Chondrocyte (in vitro differentiated cells): ENCODE measurements at regions not wholly inside any gene's neighbourhood (a gene's known extent, or its start where the extent isn't known, plus 50 kb on each side); places are given as distances from the start of the nearest gene placed in this dataset.

Experiments used
- DNase-seq: peaks from one replicate; pipeline ENCODE4 v3.0.0; 2021; ENCODE audit warnings: mixed read lengths, low spot score
- H3K27ac Mint-ChIP-seq: one replicate; pipeline ENCODE4 v1.8.0; 2021; ENCODE audit warnings: mild to moderate bottlenecking, moderate library complexity, mixed read lengths; ENCODE audit not compliant: unreplicated experiment
- H3K27me3 Mint-ChIP-seq: 2 replicates; pipeline ENCODE4 v1.8.0; 2021; ENCODE audit warnings: low read depth, mixed read lengths
- H3K36me3 Mint-ChIP-seq: 2 replicates; pipeline ENCODE4 v1.8.0; 2021; ENCODE audit warnings: low read depth, mixed read lengths
- H3K4me1 Mint-ChIP-seq: 2 replicates; pipeline ENCODE4 v1.8.0; 2021; ENCODE audit warnings: low read depth, mild to moderate bottlenecking, mixed read lengths
- H3K4me3 Mint-ChIP-seq: one replicate; pipeline ENCODE4 v1.8.0; 2021; ENCODE audit warnings: mild to moderate bottlenecking, moderate library complexity, mixed read lengths; ENCODE audit not compliant: unreplicated experiment
- H3K9me3 Mint-ChIP-seq: 2 replicates; pipeline ENCODE4 v1.8.0; 2021; ENCODE audit warnings: low read depth, mixed read lengths
- TF ChIP-seq, protein P1 (sequence below): fragments of 200-600 bp; sonication (generic); IDR thresholded peaks from 2 replicates; pipeline ENCODE4 v1.5.0; 2021; ENCODE audit warnings: antibody characterized with exemption, mild to moderate bottlenecking, moderate library complexity

- no peak overlapping the region for H3K27ac Mint-ChIP-seq
- DNase-seq: peak; percentile 69
- peaks cover 3% of the 10 kb centered on the region for H3K27me3 Mint-ChIP-seq
- H3K4me3 Mint-ChIP-seq: no peak overlapping the region
- TF ChIP-seq, protein P1, sequence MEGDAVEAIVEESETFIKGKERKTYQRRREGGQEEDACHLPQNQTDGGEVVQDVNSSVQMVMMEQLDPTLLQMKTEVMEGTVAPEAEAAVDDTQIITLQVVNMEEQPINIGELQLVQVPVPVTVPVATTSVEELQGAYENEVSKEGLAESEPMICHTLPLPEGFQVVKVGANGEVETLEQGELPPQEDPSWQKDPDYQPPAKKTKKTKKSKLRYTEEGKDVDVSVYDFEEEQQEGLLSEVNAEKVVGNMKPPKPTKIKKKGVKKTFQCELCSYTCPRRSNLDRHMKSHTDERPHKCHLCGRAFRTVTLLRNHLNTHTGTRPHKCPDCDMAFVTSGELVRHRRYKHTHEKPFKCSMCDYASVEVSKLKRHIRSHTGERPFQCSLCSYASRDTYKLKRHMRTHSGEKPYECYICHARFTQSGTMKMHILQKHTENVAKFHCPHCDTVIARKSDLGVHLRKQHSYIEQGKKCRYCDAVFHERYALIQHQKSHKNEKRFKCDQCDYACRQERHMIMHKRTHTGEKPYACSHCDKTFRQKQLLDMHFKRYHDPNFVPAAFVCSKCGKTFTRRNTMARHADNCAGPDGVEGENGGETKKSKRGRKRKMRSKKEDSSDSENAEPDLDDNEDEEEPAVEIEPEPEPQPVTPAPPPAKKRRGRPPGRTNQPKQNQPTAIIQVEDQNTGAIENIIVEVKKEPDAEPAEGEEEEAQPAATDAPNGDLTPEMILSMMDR: no peak
- H3K4me1 Mint-ChIP-seq: peaks cover 13% of the 10 kb centered on the region
- H3K36me3 Mint-ChIP-seq: no peaks in the 10 kb centered on the region
- H3K9me3 Mint-ChIP-seq: peaks cover 8% of the 10 kb centered on the region
These were observed 122.6 kb downstream of the CRYAA start for GRCh38 chr21:43291347-43291950.

DNA sequence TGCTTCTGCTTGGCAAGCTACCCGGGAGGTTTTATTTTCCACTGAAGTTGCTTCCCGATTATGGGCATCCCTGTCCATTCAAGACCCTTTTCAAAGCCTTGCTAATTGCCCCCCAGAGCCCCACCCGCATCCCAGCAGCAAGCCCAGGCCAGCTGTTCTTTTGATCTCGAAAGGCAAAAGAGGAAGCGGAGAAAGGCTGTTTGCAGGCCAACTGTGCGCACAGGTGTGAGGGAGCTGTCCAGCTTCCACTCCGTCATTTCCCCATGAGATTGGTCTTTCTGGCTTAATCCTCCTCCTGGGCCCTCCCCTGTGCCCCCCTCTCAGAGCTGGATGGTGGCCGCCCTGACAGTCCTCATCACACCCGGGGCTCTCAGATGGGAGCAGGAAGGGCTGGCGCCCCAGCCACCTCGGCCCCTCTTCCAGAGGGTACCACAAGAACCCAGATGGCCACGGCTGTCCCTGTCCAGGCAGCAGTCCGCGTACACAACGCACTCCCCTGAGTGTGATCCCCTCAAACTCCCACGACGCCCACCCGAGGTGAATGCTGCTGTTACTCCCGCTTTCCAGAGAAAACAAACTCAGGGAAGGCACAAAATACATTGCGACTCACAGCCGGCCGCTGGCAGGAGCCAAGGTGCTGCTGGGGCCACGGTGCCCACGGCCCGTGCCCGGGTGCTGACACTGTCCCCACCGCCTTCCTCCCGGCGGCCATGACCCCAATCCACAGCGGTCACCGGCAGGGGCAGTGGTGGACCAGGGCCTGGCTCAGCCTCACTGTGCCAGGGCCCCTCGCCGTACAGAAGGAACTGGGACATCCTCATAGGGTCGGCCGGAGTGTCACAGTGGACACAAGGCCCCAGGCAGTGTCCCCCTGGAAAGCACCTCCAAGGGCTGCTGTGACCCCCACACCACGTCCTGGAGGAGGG lies 121.9 kb downstream of the CRYAA start:
- no peak overlapping the region for H3K4me3 Mint-ChIP-seq
- TF ChIP-seq, protein P1: no peak
- H3K27ac Mint-ChIP-seq: no peak overlapping the region
- peaks cover 13% of the 10 kb centered on the region for H3K4me1 Mint-ChIP-seq
- peak; percentile 70 for DNase-seq
- no peaks in the 10 kb centered on the region for H3K36me3 Mint-ChIP-seq
- peaks cover 6% of the 10 kb centered on the region for H3K9me3 Mint-ChIP-seq
- peaks cover 3% of the 10 kb centered on the region for H3K27me3 Mint-ChIP-seq

DNA sequence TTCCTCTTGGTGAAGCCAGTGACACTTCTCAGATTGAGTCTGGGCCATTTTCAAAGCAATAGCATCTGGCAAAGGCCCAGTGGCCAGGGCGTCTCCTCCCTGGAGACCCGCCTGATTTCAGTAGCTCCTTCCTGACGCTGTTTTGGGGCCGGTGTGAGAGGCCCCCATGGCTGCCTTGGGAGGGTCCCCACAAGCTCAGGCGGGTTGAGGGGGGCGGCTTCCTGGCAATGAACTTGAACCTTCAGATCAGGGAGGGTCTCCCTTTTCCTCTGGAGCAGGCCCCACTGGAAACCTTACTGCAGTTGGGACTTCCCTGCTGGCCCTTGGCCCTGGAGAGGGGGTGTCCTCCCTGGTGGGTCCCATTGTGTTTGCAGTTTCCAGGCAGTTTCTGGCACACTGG lies 121.2 kb downstream of the CRYAA start:
- Mint-ChIP-seq H3K27ac (no peak overlapping the region), H3K4me1 (peaks cover 13% of the 10 kb centered on the region), H3K9me3 (peaks cover 4% of the 10 kb centered on the region), H3K36me3 (no peaks in the 10 kb centered on the region), H3K27me3 (peaks cover 3% of the 10 kb centered on the region), H3K4me3 (no peak overlapping the region)
- peak; percentile 52 for DNase-seq
- TF ChIP-seq, protein P1: no peak

DNA sequence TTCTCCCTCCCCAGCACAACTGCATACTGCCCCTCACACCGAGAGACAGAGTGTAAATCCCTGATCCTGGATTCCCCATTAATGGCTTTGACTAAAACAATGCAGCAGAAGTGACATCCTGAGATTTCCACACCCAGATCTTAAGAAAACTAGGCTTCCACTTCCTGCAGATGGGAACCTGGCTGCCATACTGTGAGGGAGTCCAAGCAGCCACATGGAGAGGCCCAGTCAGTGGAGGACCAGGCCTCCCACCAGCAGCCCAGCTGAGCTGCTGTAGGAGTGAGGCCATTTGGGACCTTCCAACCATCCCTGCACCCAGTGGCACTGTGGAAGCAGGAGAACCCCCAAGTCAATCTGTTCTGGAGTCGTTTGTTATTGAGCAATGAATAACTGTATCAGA lies 120.6 kb downstream of the CRYAA start:
- Mint-ChIP-seq H3K36me3 (no peaks in the 10 kb centered on the region), H3K27ac (no peak overlapping the region), H3K9me3 (peaks cover 4% of the 10 kb centered on the region), H3K4me3 (no peak overlapping the region), H3K27me3 (no peaks in the 10 kb centered on the region), H3K4me1 (peaks cover 13% of the 10 kb centered on the region)
- peak; percentile 50 for DNase-seq
- TF ChIP-seq, protein P1: no peak
